22Rv1 (cell line): ENCODE measurements at regions not wholly inside any gene's neighbourhood (a gene's known extent, or its start where the extent isn't known, plus 50 kb on each side); places are given as distances from the start of the nearest gene placed in this dataset.

ENCODE experiments used
- H3K27ac ChIP-seq: fragments of 450-650 bp; 2 replicates; pipeline ENCODE4 v1.5.1; 2017
- ZFX ChIP-seq: fragments of 450-650 bp; IDR thresholded peaks from 2 replicates; pipeline ENCODE4 v1.6.1; 2017; ENCODE audit warnings: antibody characterized with exemption, borderline replicate concordance
- TF ChIP-seq, protein P1 (sequence below): fragments of 450-650 bp; IDR thresholded peaks from 2 replicates; pipeline ENCODE4 v1.5.1; 2017; ENCODE audit warnings: mild to moderate bottlenecking

DNA sequence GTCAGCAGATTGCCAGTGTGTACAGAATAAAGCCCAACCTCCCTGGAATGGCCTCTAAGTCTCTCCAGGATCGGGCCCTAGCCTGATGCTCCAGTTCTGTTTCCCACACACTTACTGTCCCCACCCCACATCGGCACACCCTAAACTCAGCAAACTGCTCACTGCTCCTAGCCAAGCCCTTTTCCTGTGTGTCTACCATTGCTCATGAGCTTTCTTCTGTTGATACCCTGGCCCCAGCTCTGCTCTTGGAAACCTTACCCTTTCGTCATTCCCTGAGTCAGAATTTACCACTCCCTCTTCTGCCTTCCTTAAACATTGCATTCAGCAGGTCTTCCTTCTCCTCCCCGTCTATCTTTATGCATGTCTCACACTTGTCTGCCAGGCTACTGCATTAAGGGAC lies 158.9 kb downstream of the TMX1 start:
- TF ChIP-seq ZFX, result no peak
- TF ChIP-seq, protein P1, sequence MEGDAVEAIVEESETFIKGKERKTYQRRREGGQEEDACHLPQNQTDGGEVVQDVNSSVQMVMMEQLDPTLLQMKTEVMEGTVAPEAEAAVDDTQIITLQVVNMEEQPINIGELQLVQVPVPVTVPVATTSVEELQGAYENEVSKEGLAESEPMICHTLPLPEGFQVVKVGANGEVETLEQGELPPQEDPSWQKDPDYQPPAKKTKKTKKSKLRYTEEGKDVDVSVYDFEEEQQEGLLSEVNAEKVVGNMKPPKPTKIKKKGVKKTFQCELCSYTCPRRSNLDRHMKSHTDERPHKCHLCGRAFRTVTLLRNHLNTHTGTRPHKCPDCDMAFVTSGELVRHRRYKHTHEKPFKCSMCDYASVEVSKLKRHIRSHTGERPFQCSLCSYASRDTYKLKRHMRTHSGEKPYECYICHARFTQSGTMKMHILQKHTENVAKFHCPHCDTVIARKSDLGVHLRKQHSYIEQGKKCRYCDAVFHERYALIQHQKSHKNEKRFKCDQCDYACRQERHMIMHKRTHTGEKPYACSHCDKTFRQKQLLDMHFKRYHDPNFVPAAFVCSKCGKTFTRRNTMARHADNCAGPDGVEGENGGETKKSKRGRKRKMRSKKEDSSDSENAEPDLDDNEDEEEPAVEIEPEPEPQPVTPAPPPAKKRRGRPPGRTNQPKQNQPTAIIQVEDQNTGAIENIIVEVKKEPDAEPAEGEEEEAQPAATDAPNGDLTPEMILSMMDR, result no peak
- H3K27ac ChIP-seq, result no peak overlapping the region

DNA sequence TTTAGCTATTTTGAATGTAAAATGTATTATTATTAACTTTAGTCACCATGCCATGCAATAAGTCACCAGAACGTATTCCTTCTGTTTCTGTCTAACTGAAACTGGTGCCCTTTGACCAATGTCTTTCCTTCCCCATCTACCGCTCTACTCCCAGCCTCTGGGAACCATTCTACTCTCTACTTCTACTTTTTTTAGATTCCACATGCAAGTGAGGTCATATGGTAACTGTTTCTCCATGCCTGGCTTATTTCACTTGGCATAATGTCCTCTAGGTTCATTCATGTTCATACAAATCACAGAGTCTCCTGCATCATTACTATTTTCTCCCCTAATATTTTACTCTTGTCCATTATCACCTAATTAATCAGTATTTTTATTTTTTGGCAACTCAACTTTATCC lies 160.1 kb downstream of the TMX1 start:
- H3K27ac ChIP-seq, result no peak overlapping the region
- TF ChIP-seq ZFX, result no peak
- TF ChIP-seq, protein P1, result no peak

DNA sequence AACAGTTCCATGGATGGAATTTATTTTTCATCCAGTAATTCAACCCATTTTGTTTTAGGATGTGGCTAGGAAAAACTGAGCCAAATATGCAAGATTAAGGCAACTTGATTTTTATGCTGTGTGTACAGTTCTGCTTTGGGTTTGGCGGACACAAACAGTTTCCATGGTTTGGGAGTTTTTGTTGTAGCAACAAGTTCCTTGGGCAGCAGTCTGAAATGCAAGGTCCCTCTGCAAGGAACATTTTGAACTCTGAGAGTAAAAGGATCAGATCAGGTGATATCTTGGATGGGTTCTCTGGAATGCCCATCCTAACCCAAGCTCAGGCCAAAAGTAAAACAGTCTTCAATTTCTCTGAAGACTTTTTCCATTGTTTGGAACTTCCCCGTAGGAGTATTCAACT lies 161.2 kb downstream of the TMX1 start:
- H3K27ac ChIP-seq, result no peak overlapping the region
- TF ChIP-seq ZFX, result no peak
- TF ChIP-seq, protein P1, result no peak

DNA sequence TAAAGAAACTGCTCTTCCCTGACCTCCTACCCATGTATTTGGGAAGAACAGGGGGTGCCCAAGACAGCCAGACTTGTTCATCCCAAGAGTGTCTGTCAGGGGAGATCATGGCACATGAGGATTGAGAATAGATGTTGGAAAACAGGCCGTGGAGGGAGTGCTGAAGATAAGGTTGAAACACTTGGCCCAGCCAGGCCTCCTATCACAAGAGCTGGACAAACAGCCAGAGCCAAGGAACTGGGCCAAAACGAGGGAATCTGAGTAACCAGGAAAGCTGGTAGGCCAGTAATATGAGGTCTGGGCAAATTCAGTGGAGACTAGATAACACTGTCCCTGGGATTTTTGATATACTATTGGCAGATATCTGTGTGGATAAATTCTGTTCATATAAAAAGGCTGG lies 161.7 kb downstream of the TMX1 start:
- no peak overlapping the region for H3K27ac ChIP-seq
- no peak for TF ChIP-seq ZFX
- TF ChIP-seq, protein P1, result no peak

DNA sequence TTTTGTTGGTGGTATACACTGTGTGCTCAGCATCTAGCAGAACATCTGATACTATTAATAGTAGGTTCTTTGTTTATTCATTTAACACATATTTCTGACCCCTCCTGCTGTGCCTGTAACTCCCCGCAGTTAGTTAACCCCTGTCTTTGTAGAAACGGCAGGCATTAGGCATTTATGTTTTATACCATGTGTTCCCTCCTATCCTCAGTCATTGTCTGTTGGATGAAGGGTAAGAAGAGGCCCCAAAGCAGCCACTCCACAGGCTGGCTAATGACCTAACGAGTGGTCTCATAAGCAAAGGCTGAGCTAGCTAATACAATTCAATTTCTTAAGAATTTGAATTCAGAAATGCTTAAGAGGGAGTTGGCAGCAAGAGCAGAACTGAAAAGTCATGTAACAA lies 170.8 kb downstream of the TMX1 start:
- no peak overlapping the region for H3K27ac ChIP-seq
- TF ChIP-seq ZFX, result no peak
- TF ChIP-seq, protein P1, result no peak

DNA sequence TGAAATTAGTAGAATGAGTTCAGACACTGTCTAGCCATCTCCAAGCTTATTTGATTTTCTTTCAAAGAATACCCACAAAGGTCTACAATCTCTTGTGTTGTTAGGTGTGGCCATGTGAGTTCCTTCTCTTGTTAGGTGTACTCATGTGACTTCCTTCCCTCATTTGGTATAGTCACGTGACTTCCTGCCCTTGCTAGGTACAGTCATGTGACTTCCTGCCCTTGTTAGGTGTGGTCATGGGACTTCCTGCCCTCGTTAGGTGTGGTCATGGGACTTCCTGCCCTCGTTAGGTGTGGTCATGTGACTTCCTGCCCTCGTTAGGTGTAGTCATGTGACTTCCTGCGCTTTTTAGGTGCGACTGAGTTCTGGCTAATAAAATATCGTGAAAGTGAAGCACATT lies 179.6 kb downstream of the TMX1 start:
- TF ChIP-seq, protein P1, result no peak
- no peak for TF ChIP-seq ZFX
- H3K27ac ChIP-seq, result no peak overlapping the region

DNA sequence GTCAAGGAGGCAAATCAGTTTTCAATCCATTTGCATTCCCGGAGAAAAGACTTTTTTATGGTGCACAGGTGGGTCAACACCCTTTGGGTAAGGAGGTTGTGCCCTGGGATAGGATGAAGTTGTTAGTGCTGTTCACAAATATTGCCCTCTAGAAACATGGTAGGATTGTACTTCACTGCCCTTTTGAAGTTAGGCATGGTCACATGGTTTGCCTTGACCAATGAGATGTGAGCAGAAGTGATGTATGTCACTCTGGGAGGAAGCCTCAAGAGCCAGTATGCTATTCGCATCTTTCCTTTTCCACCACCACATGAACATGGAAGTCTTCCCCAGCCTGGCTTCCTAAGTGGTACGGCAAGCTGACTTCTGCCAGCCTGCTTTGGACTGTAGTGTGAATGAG lies 182.7 kb downstream of the TMX1 start:
- TF ChIP-seq, protein P1, result no peak
- no peak for TF ChIP-seq ZFX
- no peak overlapping the region for H3K27ac ChIP-seq

DNA sequence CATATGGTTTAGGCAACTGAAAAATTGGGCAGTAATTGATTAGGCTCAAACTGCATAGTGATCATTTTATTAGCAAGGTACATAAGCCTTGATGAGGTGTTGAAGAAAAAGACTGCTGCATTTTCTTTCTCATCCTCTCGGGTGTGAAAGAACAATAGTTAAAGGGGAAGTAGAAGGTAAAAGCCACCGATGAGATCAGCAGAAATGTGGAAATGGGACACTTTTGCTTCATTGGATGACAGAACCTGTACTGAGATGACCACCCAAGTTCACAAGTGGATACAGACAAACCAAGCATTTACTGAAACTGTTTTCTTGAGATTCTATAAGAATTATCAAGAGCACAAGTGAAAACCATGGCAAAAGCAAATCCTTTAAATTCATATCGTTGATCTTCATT lies 184.0 kb downstream of the TMX1 start:
- TF ChIP-seq ZFX, result no peak
- TF ChIP-seq, protein P1, result no peak

More for the DNA sequence above, 184.0 kb downstream of the TMX1 start:
- H3K27ac ChIP-seq, result no peak overlapping the region
